ENCODE measurements at regions not wholly inside any gene's neighbourhood (a gene's known extent, or its start where the extent isn't known, plus 50 kb on each side); places are given as distances from the start of the nearest gene placed in this dataset.

- in situ Hi-C loops (cut with HindIII; ENCODE audit: low pct_unique_long_range_greater_than_20kb, low sequenced_read_pairs): no loop called here
- ChIA-PET POLR2A (no interaction called here), CTCF (no interaction called here)
- no peaks in the 10 kb centered on the region for H3K4me1 ChIP-seq (ENCODE audit: control insufficient read depth, insufficient read depth, low read length)
- H3K9me3 ChIP-seq (ENCODE audit: control insufficient read depth, insufficient read depth, low read depth, low read length): no peaks in the 10 kb centered on the region
- TF ChIP-seq SIN3A (IDR thresholded peaks at IDR 0.05; ENCODE audit: borderline replicate concordance, insufficient read depth, low read depth, low read length): no peak
- no peak for DNase-seq (ENCODE audit: low read depth, low spot score)
- no peak overlapping the region for H3K4me3 ChIP-seq (ENCODE audit: low read depth in 2 of 2, low read length in 2 of 2)
- intact Hi-C loops (cut with micrococcal nuclease; ENCODE audit: unreplicated experiment): no loop called here
- H3K27ac ChIP-seq (ENCODE audit: low read length): no peak overlapping the region
- no peak for ATAC-seq
- BruUV-seq (replicated peaks): no TSS peak
- no peaks in the 10 kb centered on the region for H3K36me3 ChIP-seq (ENCODE audit: control insufficient read depth, insufficient read depth, low read length)
- no peaks in the 10 kb centered on the region for H3K27me3 ChIP-seq (ENCODE audit: control insufficient read depth, insufficient read depth, low read length)
These were observed 273.5 kb upstream of the IRX2 start for GRCh38 chr5:3024976-3025375.

- DNase-seq (ENCODE audit: low read depth, low spot score): no peak
- no TSS peak for BruUV-seq (replicated peaks)
- ChIA-PET CTCF (no interaction called here), POLR2A (no interaction called here)
- Histone ChIP-seq H3K27me3 (ENCODE audit: control insufficient read depth, insufficient read depth, low read length) (no peaks in the 10 kb centered on the region), H3K27ac (ENCODE audit: low read length) (no peak overlapping the region), H3K36me3 (ENCODE audit: control insufficient read depth, insufficient read depth, low read length) (no peaks in the 10 kb centered on the region), H3K4me1 (ENCODE audit: control insufficient read depth, insufficient read depth, low read length) (no peaks in the 10 kb centered on the region), H3K4me3 (ENCODE audit: low read depth in 2 of 2, low read length in 2 of 2) (no peak overlapping the region), H3K9me3 (ENCODE audit: control insufficient read depth, insufficient read depth, low read depth, low read length) (no peaks in the 10 kb centered on the region)
- TF ChIP-seq TCF7L2 (IDR thresholded peaks at IDR 0.05; ENCODE audit: low read depth, low read length): no peak
- no peak for TF ChIP-seq POLR2AphosphoS5 (IDR thresholded peaks at IDR 0.05; ENCODE audit: low read depth, low read length)
- TF ChIP-seq CTCF (IDR thresholded peaks at IDR 0.05): no peak
- ATAC-seq: no peak
- intact Hi-C loops (cut with micrococcal nuclease; ENCODE audit: unreplicated experiment): no loop called here
- in situ Hi-C loops (cut with HindIII; ENCODE audit: low pct_unique_long_range_greater_than_20kb, low sequenced_read_pairs): no loop called here
These were observed 273.1 kb upstream of the IRX2 start for GRCh38 chr5:3024554-3024953.

- no peak for TF ChIP-seq REST (IDR thresholded peaks at IDR 0.05; ENCODE audit: insufficient read depth in 1 of 2, low read depth in 2 of 2, low read length in 1 of 2)
- no peak for TF ChIP-seq CTCF (IDR thresholded peaks at IDR 0.05)
- TF ChIP-seq SIN3A (IDR thresholded peaks at IDR 0.05; ENCODE audit: borderline replicate concordance, insufficient read depth, low read depth, low read length): no peak
- no peak for TF ChIP-seq TCF7L2 (IDR thresholded peaks at IDR 0.05; ENCODE audit: low read depth, low read length)
- TF ChIP-seq POLR2AphosphoS5 (IDR thresholded peaks at IDR 0.05; ENCODE audit: low read depth, low read length): no peak
- ChIA-PET CTCF (no interaction called here), POLR2A (no interaction called here)
- intact Hi-C loops (cut with micrococcal nuclease; ENCODE audit: unreplicated experiment): no loop called here
- H3K9me3 ChIP-seq (ENCODE audit: control insufficient read depth, insufficient read depth, low read depth, low read length): no peaks in the 10 kb centered on the region
- no peak overlapping the region for H3K4me3 ChIP-seq (ENCODE audit: low read depth in 2 of 2, low read length in 2 of 2)
- BruUV-seq (replicated peaks): no TSS peak
- no peaks in the 10 kb centered on the region for H3K36me3 ChIP-seq (ENCODE audit: control insufficient read depth, insufficient read depth, low read length)
- no peaks in the 10 kb centered on the region for H3K27me3 ChIP-seq (ENCODE audit: control insufficient read depth, insufficient read depth, low read length)
- in situ Hi-C loops (cut with HindIII; ENCODE audit: low pct_unique_long_range_greater_than_20kb, low sequenced_read_pairs): no loop called here
- ATAC-seq (no peak), DNase-seq (ENCODE audit: low read depth, low spot score) (no peak)
- no peaks in the 10 kb centered on the region for H3K4me1 ChIP-seq (ENCODE audit: control insufficient read depth, insufficient read depth, low read length)
- no peak overlapping the region for H3K27ac ChIP-seq (ENCODE audit: low read length)
These were observed 272.6 kb upstream of the IRX2 start for GRCh38 chr5:3024126-3024525.

All from Panc1 (cell line).